Psoas muscle (tissue), 7 donors: ENCODE measurements at regions not wholly inside any gene's neighbourhood (a gene's known extent, or its start where the extent isn't known, plus 50 kb on each side); places are given as distances from the start of the nearest gene placed in this dataset.

Source experiments
- ATAC-seq, 4 donors: fragments of 200-7000 bp; cut with Tn5 transposase; one replicate each; pipeline ENCODE4 v1.9.1; 2020; ENCODE audit warnings: moderate library complexity in 3 of 4, mild to moderate bottlenecking in 2 of 4
- DNase-seq, 2 donors: peaks; one replicate each; pipeline ENCODE4 v3.0.0-alpha.2; 2020
- H3K27ac ChIP-seq: fragments of 200-600 bp; one replicate; pipeline ENCODE4 v1.8.0; 2022
- H3K27me3 ChIP-seq, 3 donors: fragments of 200-600 bp in 1 of 3; one replicate each; pipeline versions ENCODE4 v1.6.1 to v1.8.0; 2013 to 2022; ENCODE audit warnings: low read length in 2 of 3, mild to moderate bottlenecking in 2 of 3, moderate library complexity in 1 of 3; ENCODE audit not compliant: insufficient read depth in 3 of 3
- H3K36me3 ChIP-seq, 2 donors: fragments of 200-600 bp in 1 of 2; one replicate each; pipeline versions ENCODE4 v1.6.1 to v1.8.0; 2013 to 2022; ENCODE audit warnings: low read depth in 1 of 2, mild to moderate bottlenecking in 1 of 2, moderate library complexity in 1 of 2; ENCODE audit not compliant: insufficient read depth in 1 of 2
- H3K4me1 ChIP-seq: fragments of 200-600 bp; one replicate; pipeline ENCODE4 v1.8.0; 2022
- H3K4me3 ChIP-seq: fragments of 200-600 bp; one replicate; pipeline ENCODE4 v1.8.0; 2022; ENCODE audit warnings: mild to moderate bottlenecking
- H3K9me3 ChIP-seq: fragments of 200-600 bp; one replicate; pipeline ENCODE4 v1.8.0; 2022
- WGBS, 3 donors: extraction: QIAGEN DNeasy Blood & Tissue Kit; methylation state at CpG; one replicate each; pipeline versions ENCODE4 v1.1.6 to v1.1.7; 2013; 5-methylcytosine and 5-hydroxymethylcytosine counted together
- intact Hi-C, 2 donors: fragments of 100-400 bp; cut with DNase I; formaldehyde crosslinking; loops; one replicate each; pipeline versions ENCODE4 v1.11.0 to v1.14.2; 2022
- TF ChIP-seq, protein P1 (sequence below): fragments of 200-600 bp; IDR thresholded peaks from one replicate; pipeline ENCODE4 v1.8.0; 2022; ENCODE audit warnings: antibody characterized with exemption
- donor health status: healthy with polysubstance abuse.
- donor health status: DM: no; HTN: no; CAD: no; lungs with moderate emphysema.
- donor health status: Bipolar disorder and iron deficiency.
- donor health status: healthy.
- donor health status: DM: yes; HTN: yes; CAD: no.
- donor health status: DM: no; HTN: no; CAD: no.
- donor health status: DM: yes; HTN: yes; CAD: no.

- DNase-seq (no peak), ATAC-seq (no peak)
- intact Hi-C loops: no loop called here
- 77 to 79% (median 78%) methylated on average over 3 of the region's 3 CpGs for WGBS, 3 donors
- no peaks in the 10 kb centered on the region for H3K9me3 ChIP-seq
- H3K27ac ChIP-seq: no peak overlapping the region
- H3K36me3 ChIP-seq: no peaks in the 10 kb centered on the region
- no peaks in the 10 kb centered on the region for H3K27me3 ChIP-seq
- TF ChIP-seq, protein P1, sequence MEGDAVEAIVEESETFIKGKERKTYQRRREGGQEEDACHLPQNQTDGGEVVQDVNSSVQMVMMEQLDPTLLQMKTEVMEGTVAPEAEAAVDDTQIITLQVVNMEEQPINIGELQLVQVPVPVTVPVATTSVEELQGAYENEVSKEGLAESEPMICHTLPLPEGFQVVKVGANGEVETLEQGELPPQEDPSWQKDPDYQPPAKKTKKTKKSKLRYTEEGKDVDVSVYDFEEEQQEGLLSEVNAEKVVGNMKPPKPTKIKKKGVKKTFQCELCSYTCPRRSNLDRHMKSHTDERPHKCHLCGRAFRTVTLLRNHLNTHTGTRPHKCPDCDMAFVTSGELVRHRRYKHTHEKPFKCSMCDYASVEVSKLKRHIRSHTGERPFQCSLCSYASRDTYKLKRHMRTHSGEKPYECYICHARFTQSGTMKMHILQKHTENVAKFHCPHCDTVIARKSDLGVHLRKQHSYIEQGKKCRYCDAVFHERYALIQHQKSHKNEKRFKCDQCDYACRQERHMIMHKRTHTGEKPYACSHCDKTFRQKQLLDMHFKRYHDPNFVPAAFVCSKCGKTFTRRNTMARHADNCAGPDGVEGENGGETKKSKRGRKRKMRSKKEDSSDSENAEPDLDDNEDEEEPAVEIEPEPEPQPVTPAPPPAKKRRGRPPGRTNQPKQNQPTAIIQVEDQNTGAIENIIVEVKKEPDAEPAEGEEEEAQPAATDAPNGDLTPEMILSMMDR: no peak
- no peak overlapping the region for H3K4me3 ChIP-seq
- H3K4me1 ChIP-seq: no peaks in the 10 kb centered on the region
These were observed 188.6 kb downstream of the CWF19L2 start for GRCh38 chr11:107268977-107269376.

- Histone ChIP-seq H3K4me1 (no peaks in the 10 kb centered on the region), H3K36me3 (no peaks in the 10 kb centered on the region), H3K27ac (no peak overlapping the region), H3K27me3 (no peaks in the 10 kb centered on the region), H3K9me3 (no peaks in the 10 kb centered on the region), H3K4me3 (no peak overlapping the region)
- ATAC-seq (no peak), DNase-seq (no peak)
- intact Hi-C loops: no loop called here
- 59 to 75% (median 61%) methylated on average over 3 of the region's 3 CpGs for WGBS, 3 donors
- TF ChIP-seq, protein P1: no peak
These were observed 191.2 kb downstream of the CWF19L2 start for GRCh38 chr11:107266455-107266854.

DNA sequence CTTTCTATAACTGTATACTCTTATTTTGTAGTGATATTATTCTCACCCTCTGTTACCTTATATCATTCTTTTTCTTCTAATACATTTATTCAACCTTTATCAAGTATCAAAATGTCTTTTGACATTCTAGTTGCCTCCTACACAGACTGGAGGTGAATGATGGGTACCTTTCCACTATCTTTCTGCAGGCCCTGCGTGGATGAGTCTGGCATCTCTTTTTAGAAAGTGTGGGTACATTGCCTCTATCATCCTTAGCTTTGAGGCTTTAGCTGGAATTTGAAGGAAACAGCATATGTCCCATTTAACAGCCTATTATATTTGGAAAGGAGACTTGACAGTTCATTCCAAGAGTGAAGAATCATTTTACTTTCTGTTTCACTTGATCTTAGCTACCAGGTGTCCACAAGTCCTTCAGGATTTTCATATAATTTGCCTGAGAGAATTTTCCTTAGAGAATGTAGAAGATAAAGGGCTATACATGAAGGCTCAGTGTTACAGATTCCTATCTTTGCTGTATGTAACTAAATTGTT is 192.0 kb downstream of the CWF19L2 start:
- 86 to 90% (median 88%) methylated on average over 1 of the region's 1 CpG for WGBS, 3 donors
- TF ChIP-seq, protein P1: no peak
- no peak overlapping the region for H3K27ac ChIP-seq
- H3K36me3 ChIP-seq: no peaks in the 10 kb centered on the region
- H3K9me3 ChIP-seq: no peaks in the 10 kb centered on the region
- DNase-seq (no peak), ATAC-seq (no peak)
- intact Hi-C loops: no loop called here
- H3K27me3 ChIP-seq: no peaks in the 10 kb centered on the region
- no peaks in the 10 kb centered on the region for H3K4me1 ChIP-seq
- H3K4me3 ChIP-seq: no peak overlapping the region

DNA sequence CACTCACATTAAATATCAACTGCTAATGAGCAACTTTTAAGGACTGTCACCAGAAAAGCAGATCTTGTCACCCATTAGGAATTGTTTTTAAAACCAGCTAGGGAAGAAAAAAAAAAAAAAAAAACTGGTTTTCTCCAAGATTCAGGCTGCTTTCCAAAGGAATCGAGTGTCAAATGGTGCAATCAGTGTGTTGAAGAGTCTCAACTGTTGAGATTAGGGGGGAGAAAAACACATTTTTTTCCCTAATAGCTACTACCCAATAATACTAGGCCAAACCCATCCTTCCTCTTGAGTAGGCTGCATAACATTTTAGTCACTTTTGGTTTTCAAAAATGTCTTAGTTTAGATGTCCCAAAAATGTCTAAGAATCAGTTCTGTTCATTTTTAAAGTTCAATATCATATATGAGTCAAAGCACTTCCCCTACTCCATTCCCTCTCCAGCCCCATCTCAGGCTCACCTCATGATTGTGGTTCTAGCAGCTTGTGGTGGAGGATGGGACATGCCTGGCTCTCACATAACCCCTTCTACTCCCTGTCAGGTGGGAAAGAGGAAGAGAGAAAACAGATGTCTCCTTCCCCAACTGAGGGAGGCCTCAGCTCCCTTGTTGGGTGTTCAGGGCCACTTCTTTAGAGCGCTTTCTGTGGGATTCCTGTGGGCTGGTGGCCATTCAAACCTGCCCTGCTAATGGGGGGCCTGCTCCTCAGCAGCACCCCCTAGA is 193.6 kb downstream of the CWF19L2 start:
- Histone ChIP-seq H3K36me3 (no peaks in the 10 kb centered on the region), H3K4me1 (no peaks in the 10 kb centered on the region), H3K4me3 (no peak overlapping the region), H3K27me3 (no peaks in the 10 kb centered on the region), H3K9me3 (no peaks in the 10 kb centered on the region), H3K27ac (no peak overlapping the region)
- WGBS, 3 donors: 59 to 63% (median 61%) methylated on average over 2 of the region's 2 CpGs
- DNase-seq (no peak), ATAC-seq (no peak)
- TF ChIP-seq, protein P1: no peak
- intact Hi-C loops: no loop called here

- Histone ChIP-seq H3K4me1 (no peaks in the 10 kb centered on the region), H3K4me3 (no peak overlapping the region), H3K9me3 (no peaks in the 10 kb centered on the region), H3K36me3 (no peaks in the 10 kb centered on the region), H3K27me3 (no peaks in the 10 kb centered on the region), H3K27ac (no peak overlapping the region)
- DNase-seq (no peak), ATAC-seq (no peak)
- intact Hi-C loops: no loop called here
- TF ChIP-seq, protein P1: no peak
- WGBS, 3 donors: 47 to 55% (median 50%) methylated on average over 7 of the region's 7 CpGs
These were observed 197.8 kb downstream of the CWF19L2 start for GRCh38 chr11:107259811-107260221.
